HG02970 (cell line): ENCODE measurements at regions not wholly inside any gene's neighbourhood (a gene's known extent, or its start where the extent isn't known, plus 50 kb on each side); places are given as distances from the start of the nearest gene placed in this dataset.
"Not testable (repeated sequence)": the region's sequence is repeated elsewhere in the genome, so short reads cannot be mapped to it uniquely, and the experiment has no call there.

ENCODE experiments used
- ATAC-seq: cut with Tn5 transposase; IDR thresholded peaks from one replicate; pipeline ENCODE4 v1.9.1; 2021; ENCODE audit warnings: mild to moderate bottlenecking, moderate library complexity, moderate number of reproducible peaks; ENCODE audit not compliant: unreplicated experiment, low FRiP score

- ATAC-seq = not testable (repeated sequence)
Measured at GRCh38 chr2:87647737-87648498, 100.0 kb upstream of the PLGLB2 start.

- ATAC-seq = not testable (repeated sequence)
Measured at GRCh38 chr2:87648815-87649214, 99.1 kb upstream of the PLGLB2 start.

- not testable (repeated sequence) for ATAC-seq
Measured at GRCh38 chr2:87649871-87650270, 98.0 kb upstream of the PLGLB2 start.

GRCh38 chr2:87650837-87651236, 97.0 kb upstream of the PLGLB2 start:
- ATAC-seq = not testable (repeated sequence)

- ATAC-seq = not testable (repeated sequence)
Measured at GRCh38 chr2:87651589-87651988, 96.3 kb upstream of the PLGLB2 start.

GRCh38 chr2:87653373-87653772, 94.5 kb upstream of the PLGLB2 start:
- ATAC-seq = not testable (repeated sequence)

- ATAC-seq = not testable (repeated sequence)
Measured at GRCh38 chr2:87654136-87654814, 93.6 kb upstream of the PLGLB2 start.

- not testable (repeated sequence) for ATAC-seq
Measured at GRCh38 chr2:87657915-87658314, 90.0 kb upstream of the PLGLB2 start.

- ATAC-seq = not testable (repeated sequence)
Measured at GRCh38 chr2:87658357-87658756, 89.5 kb upstream of the PLGLB2 start.

GRCh38 chr2:87658976-87659375, 88.9 kb upstream of the PLGLB2 start:
- not testable (repeated sequence) for ATAC-seq

GRCh38 chr2:87660164-87660563, 87.7 kb upstream of the PLGLB2 start:
- ATAC-seq = not testable (repeated sequence)

GRCh38 chr2:87662316-87663290, 85.3 kb upstream of the PLGLB2 start:
- not testable (repeated sequence) for ATAC-seq

- not testable (repeated sequence) for ATAC-seq
Measured at GRCh38 chr2:87663347-87663746, 84.5 kb upstream of the PLGLB2 start.

GRCh38 chr2:87667027-87667426, 80.9 kb upstream of the PLGLB2 start:
- not testable (repeated sequence) for ATAC-seq

- ATAC-seq = not testable (repeated sequence)
Measured at GRCh38 chr2:87668361-87668760, 79.5 kb upstream of the PLGLB2 start.

GRCh38 chr2:87669633-87670231, 78.2 kb upstream of the PLGLB2 start:
- not testable (repeated sequence) for ATAC-seq

- not testable (repeated sequence) for ATAC-seq
Measured at GRCh38 chr2:87672404-87672803, 75.5 kb upstream of the PLGLB2 start.

GRCh38 chr2:87674729-87675128, 73.2 kb upstream of the PLGLB2 start:
- not testable (repeated sequence) for ATAC-seq

- not testable (repeated sequence) for ATAC-seq
Measured at GRCh38 chr2:87675487-87675886, 72.4 kb upstream of the PLGLB2 start.

- ATAC-seq = not testable (repeated sequence)
Measured at GRCh38 chr2:87677421-87677923, 70.4 kb upstream of the PLGLB2 start.
